ENCODE measurements at regions not wholly inside any gene's neighbourhood (a gene's known extent, or its start where the extent isn't known, plus 50 kb on each side); places are given as distances from the start of the nearest gene placed in this dataset.

DNA sequence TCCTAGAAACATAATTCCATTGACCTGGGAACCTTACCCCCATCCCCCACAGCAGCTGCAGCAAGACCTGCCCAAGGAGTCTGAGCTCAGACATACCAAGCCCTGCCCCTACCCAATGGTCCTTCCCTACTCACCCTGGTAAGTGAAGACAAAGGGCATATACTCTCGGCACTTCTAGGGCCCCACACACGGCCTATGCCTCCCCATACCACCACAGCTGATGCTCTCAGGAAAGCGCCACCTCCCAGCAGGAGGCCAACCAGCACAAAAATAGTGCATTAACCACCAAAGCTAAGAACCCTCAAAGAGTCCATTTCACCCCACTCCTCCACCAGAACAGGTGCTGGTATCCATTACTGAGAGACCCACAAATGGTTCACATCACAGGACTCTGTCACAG lies 74.4 kb upstream of the GUCY1A2 start (continued):
- no peak for TF ChIP-seq IRF1 (CRISPR knock-in tag; IDR thresholded peaks at IDR 0.05)
- TF ChIP-seq PRRX2 (CRISPR knock-in tag; IDR thresholded peaks at IDR 0.05): no peak
- no peak for TF ChIP-seq CREM (CRISPR knock-in tag; IDR thresholded peaks at IDR 0.05)
- TF ChIP-seq USF2 (CRISPR knock-in tag; IDR thresholded peaks at IDR 0.05): no peak
- TF ChIP-seq RORB (CRISPR knock-in tag; IDR thresholded peaks at IDR 0.05): no peak
- TF ChIP-seq SP1 (CRISPR knock-in tag; conservative IDR thresholded peaks at IDR 0.05): no peak
- TF ChIP-seq AFF4 (CRISPR knock-in tag; IDR thresholded peaks at IDR 0.05; ENCODE audit: borderline replicate concordance): no peak
- TF ChIP-seq SMAD4 (CRISPR knock-in tag; IDR thresholded peaks at IDR 0.05): no peak

- TF ChIP-seq TCF7 (CRISPR knock-in tag; IDR thresholded peaks at IDR 0.05; ENCODE audit: low read depth): no peak
- no peak for TF ChIP-seq TEAD4 (CRISPR knock-in tag; IDR thresholded peaks at IDR 0.05)
- TF ChIP-seq E2F4 (CRISPR knock-in tag; IDR thresholded peaks at IDR 0.05; ENCODE audit: borderline replicate concordance, low read depth): no peak
- TF ChIP-seq CTCF (IDR thresholded peaks at IDR 0.05): no peak
- no peak for TF ChIP-seq GABPB1 (CRISPR knock-in tag; IDR thresholded peaks at IDR 0.05)
- no peak for TF ChIP-seq KAT7 (CRISPR knock-in tag; IDR thresholded peaks at IDR 0.05; ENCODE audit: borderline replicate concordance)
- no peak for TF ChIP-seq USF2 (CRISPR knock-in tag; IDR thresholded peaks at IDR 0.05)
- no peak for TF ChIP-seq ZNF423 (CRISPR knock-in tag; IDR thresholded peaks at IDR 0.05)
- TF ChIP-seq SOX15 (CRISPR knock-in tag; IDR thresholded peaks at IDR 0.05): no peak
- CTCF ChIA-PET: no interaction called here
- H3K9me3 Mint-ChIP-seq: peaks cover 26% of the 10 kb centered on the region
- POLR2A ChIA-PET: no interaction called here
- no peak overlapping the region for H3K27ac Mint-ChIP-seq
- DNase-seq (ENCODE audit: low spot score): no peak
- H3K27me3 Mint-ChIP-seq (ENCODE audit: low read depth): no peaks in the 10 kb centered on the region
- H3K4me1 Mint-ChIP-seq: peaks cover 4% of the 10 kb centered on the region
- H3K4me3 Mint-ChIP-seq: no peak overlapping the region
- no peak for ATAC-seq
- peaks cover 21% of the 10 kb centered on the region for H3K36me3 Mint-ChIP-seq
Observed at GRCh38 chr11:107078375-107078774, 60.1 kb upstream of the GUCY1A2 start.

DNA sequence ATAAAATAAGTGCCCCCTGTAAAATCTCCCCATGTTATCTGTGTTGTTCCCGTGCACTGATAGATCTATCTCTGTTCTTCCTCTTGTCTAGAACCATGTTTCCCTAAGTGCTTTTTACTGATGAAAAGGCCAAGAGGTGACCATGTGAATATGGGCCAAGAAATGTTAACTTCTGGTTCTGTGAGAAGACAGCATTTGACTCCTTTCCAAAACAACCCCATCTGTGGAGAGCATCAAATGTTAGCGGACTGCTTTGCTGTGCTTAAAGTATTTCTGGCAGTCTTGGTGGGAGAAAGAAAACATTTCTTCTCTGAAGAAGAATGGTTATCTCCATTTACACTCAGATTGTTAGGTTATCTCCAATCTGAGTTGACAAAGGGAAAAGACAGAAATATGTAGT lies 58.6 kb upstream of the GUCY1A2 start:
- H3K9me3 Mint-ChIP-seq: peaks cover 11% of the 10 kb centered on the region
- DNase-seq (ENCODE audit: low spot score): no peak
- H3K27me3 Mint-ChIP-seq (ENCODE audit: low read depth): no peaks in the 10 kb centered on the region
- peaks cover 7% of the 10 kb centered on the region for H3K36me3 Mint-ChIP-seq
- POLR2A ChIA-PET: no interaction called here
- no peak for ATAC-seq
- H3K4me3 Mint-ChIP-seq: no peak overlapping the region
- H3K27ac Mint-ChIP-seq: no peak overlapping the region
- H3K4me1 Mint-ChIP-seq: peaks cover 4% of the 10 kb centered on the region
- CTCF ChIA-PET: no interaction called here
- TF ChIP-seq MLX (CRISPR knock-in tag; IDR thresholded peaks at IDR 0.05): no peak
- TF ChIP-seq NFATC4 (CRISPR knock-in tag; IDR thresholded peaks at IDR 0.05): no peak
- no peak for TF ChIP-seq ZBTB21 (CRISPR knock-in tag; IDR thresholded peaks at IDR 0.05; ENCODE audit: borderline replicate concordance)
- no peak for TF ChIP-seq NFYB (CRISPR knock-in tag; conservative IDR thresholded peaks at IDR 0.05; ENCODE audit: low read depth)
- no peak for TF ChIP-seq ZNF281 (CRISPR knock-in tag; IDR thresholded peaks at IDR 0.05)
- TF ChIP-seq TCF7 (CRISPR knock-in tag; IDR thresholded peaks at IDR 0.05; ENCODE audit: low read depth): no peak
- no peak for TF ChIP-seq GRHL2 (CRISPR knock-in tag; IDR thresholded peaks at IDR 0.05; ENCODE audit: insufficient replicate concordance, severe bottlenecking)

Measured in WTC11 (cell line).